Ishikawa (cell line): ENCODE measurements at regions not wholly inside any gene's neighbourhood (a gene's known extent, or its start where the extent isn't known, plus 50 kb on each side); places are given as distances from the start of the nearest gene placed in this dataset.

Experiments used
- CEBPB ChIP-seq: IDR thresholded peaks from 2 replicates; pipeline ENCODE4 v1.6.1; 2012
- CREB1 ChIP-seq: IDR thresholded peaks from 2 replicates; pipeline ENCODE4 v1.6.1; 2012; ENCODE audit warnings: low read depth
- EGR1 ChIP-seq: IDR thresholded peaks from 2 replicates; pipeline ENCODE4 v1.6.1; 2012
- EP300 ChIP-seq: IDR thresholded peaks from 2 replicates; pipeline ENCODE4 v1.6.1; 2012; ENCODE audit warnings: borderline replicate concordance
- FOXM1 ChIP-seq: IDR thresholded peaks from 2 replicates; pipeline ENCODE4 v1.6.1; 2012; ENCODE audit warnings: low read depth, borderline replicate concordance
- MAX ChIP-seq: IDR thresholded peaks from 2 replicates; pipeline ENCODE4 v1.6.1; 2012
- NFIC ChIP-seq: IDR thresholded peaks from 2 replicates; pipeline ENCODE4 v1.6.1; 2012
- RAD21 ChIP-seq: IDR thresholded peaks from 2 replicates; pipeline ENCODE4 v1.6.1; 2012; ENCODE audit warnings: low read depth
- REST ChIP-seq: IDR thresholded peaks from 2 replicates; pipeline ENCODE4 v1.6.1; 2012; ENCODE audit warnings: low read depth, mild to moderate bottlenecking
- TAF1 ChIP-seq: IDR thresholded peaks from 2 replicates; pipeline ENCODE4 v1.6.1; 2012; ENCODE audit warnings: low read depth, mild to moderate bottlenecking
- TCF12 ChIP-seq: IDR thresholded peaks from 2 replicates; pipeline ENCODE4 v1.6.1; 2012; ENCODE audit warnings: low read depth
- TEAD4 ChIP-seq: IDR thresholded peaks from 2 replicates; pipeline ENCODE4 v1.6.1; 2012
- USF1 ChIP-seq: IDR thresholded peaks from 2 replicates; pipeline ENCODE4 v1.6.1; 2012
- YY1 ChIP-seq: IDR thresholded peaks from 2 replicates; pipeline ENCODE4 v1.6.1; 2012; ENCODE audit warnings: low read depth
- ZBTB7A ChIP-seq: IDR thresholded peaks from 2 replicates; pipeline ENCODE4 v1.6.1; 2012; ENCODE audit warnings: low read depth

- TF ChIP-seq TAF1 (no peak), YY1 (no peak), TCF12 (no peak), REST (no peak), CREB1 (no peak), TEAD4 (no peak), ZBTB7A (no peak), MAX (no peak), FOXM1 (no peak), CEBPB (no peak), NFIC (no peak)
Measured at GRCh38 chr14:87285506-87285905, 707.5 kb downstream of the GALC start.

GRCh38 chr14:87283547-87283946 lies 709.4 kb downstream of the GALC start:
- TF ChIP-seq REST (no peak), TCF12 (no peak)

- TF ChIP-seq NFIC (no peak), ZBTB7A (no peak)
Measured at GRCh38 chr14:87282266-87282665, 710.7 kb downstream of the GALC start.

GRCh38 chr14:87278415-87278814 lies 714.6 kb downstream of the GALC start:
- TF ChIP-seq RAD21 (no peak), YY1 (no peak), EP300 (no peak), REST (no peak), TCF12 (no peak), USF1 (no peak)

- TF ChIP-seq USF1, result no peak
- TF ChIP-seq NFIC, result no peak
- TF ChIP-seq TAF1, result no peak
Measured at GRCh38 chr14:87271331-87271730, 721.7 kb downstream of the GALC start.

- TF ChIP-seq MAX (no peak), TAF1 (no peak), EGR1 (no peak), REST (no peak), YY1 (no peak), ZBTB7A (no peak), EP300 (no peak), USF1 (no peak), CREB1 (no peak), FOXM1 (no peak), TEAD4 (no peak), CEBPB (no peak), NFIC (no peak), TCF12 (no peak)
Measured at GRCh38 chr14:87268997-87269396, 724.0 kb downstream of the GALC start.
